Transverse colon (tissue), 4 donors: ENCODE measurements at regions not wholly inside any gene's neighbourhood (a gene's known extent, or its start where the extent isn't known, plus 50 kb on each side); places are given as distances from the start of the nearest gene placed in this dataset.

Experiments used
- EP300 ChIP-seq: sonication (generic); formaldehyde crosslinking; IDR thresholded peaks from one replicate; pipeline ENCODE4 v1.6.1; 2017; ENCODE audit warnings: antibody characterized with exemption, low read depth
- POLR2A ChIP-seq: fragments of 450-650 bp; IDR thresholded peaks from one replicate; pipeline ENCODE4 v1.6.1; 2016; ENCODE audit warnings: antibody characterized with exemption, mild to moderate bottlenecking, moderate library complexity
- POLR2AphosphoS5 ChIP-seq, 3 donors: sonication (generic); formaldehyde crosslinking; IDR thresholded peaks; one replicate each; pipeline ENCODE4 v1.6.1; 2016; ENCODE audit warnings: antibody characterized with exemption in 3 of 3
- TF ChIP-seq, protein P1 (sequence below), 5 experiments: fragments of 200-600 bp in 3 of 5; fragments of 450-650 bp in 2 of 5; sonication (generic) in 3 of 5; IDR thresholded peaks; 1 replicate in 2 of 5; 2 replicates in 3 of 5; pipeline ENCODE4 v1.5.1; 2016 to 2017; ENCODE audit warnings: antibody characterized with exemption in 5 of 5, inconsistent platforms in 3 of 5, mild to moderate bottlenecking in 2 of 5, moderate library complexity in 1 of 5

DNA sequence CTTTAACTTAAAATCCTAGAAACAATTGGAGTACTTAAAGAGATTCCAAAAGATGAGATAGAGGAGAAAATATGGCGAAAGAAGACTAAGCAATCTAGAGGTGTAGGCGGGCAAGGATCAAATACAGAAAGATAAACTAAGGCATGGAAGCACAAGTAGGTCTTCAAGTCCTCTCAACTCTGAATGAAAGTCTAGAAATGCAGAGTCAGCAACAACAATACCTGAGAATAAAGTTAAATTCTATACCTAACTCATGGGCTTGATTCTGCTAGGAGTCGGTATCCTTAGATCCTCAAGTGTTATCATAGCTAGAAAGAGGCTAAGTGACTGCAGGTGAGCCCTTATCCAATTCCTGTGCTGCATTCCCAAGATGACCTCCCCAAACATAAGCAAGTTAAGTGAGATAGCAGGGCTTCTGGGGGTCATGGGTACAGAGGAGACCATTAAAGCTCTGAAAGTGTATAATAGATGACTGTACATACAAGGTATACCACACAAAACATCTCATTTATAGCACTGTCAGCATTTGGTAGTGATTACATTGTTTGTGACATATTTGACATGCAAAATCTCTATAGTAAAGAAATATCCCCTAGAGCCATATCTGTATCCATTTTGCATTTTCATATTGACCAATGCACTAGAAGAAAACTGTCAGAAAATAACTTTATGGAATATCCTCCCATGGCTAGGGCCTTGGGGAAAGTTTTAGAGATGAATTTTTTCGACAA is 82.5 kb upstream of the ARID2 start:
- TF ChIP-seq, protein P1, sequence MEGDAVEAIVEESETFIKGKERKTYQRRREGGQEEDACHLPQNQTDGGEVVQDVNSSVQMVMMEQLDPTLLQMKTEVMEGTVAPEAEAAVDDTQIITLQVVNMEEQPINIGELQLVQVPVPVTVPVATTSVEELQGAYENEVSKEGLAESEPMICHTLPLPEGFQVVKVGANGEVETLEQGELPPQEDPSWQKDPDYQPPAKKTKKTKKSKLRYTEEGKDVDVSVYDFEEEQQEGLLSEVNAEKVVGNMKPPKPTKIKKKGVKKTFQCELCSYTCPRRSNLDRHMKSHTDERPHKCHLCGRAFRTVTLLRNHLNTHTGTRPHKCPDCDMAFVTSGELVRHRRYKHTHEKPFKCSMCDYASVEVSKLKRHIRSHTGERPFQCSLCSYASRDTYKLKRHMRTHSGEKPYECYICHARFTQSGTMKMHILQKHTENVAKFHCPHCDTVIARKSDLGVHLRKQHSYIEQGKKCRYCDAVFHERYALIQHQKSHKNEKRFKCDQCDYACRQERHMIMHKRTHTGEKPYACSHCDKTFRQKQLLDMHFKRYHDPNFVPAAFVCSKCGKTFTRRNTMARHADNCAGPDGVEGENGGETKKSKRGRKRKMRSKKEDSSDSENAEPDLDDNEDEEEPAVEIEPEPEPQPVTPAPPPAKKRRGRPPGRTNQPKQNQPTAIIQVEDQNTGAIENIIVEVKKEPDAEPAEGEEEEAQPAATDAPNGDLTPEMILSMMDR (IDR thresholded peaks at IDR 0.05), result no peak
- TF ChIP-seq POLR2A (no peak), EP300 (no peak), POLR2AphosphoS5 (IDR thresholded peaks at IDR 0.05) (no peak)
